ENCODE measurements at regions not wholly inside any gene's neighbourhood (a gene's known extent, or its start where the extent isn't known, plus 50 kb on each side); places are given as distances from the start of the nearest gene placed in this dataset.
"Not testable (repeated sequence)": the region's sequence is repeated elsewhere in the genome, so short reads cannot be mapped to it uniquely, and the experiment has no call there.

- Histone ChIP-seq H3K4me1 (ENCODE audit: control insufficient read depth in 2 of 2, insufficient read depth in 1 of 2, low read depth in 1 of 2, low read length in 2 of 2) (peaks cover 3% of the 10 kb centered on the region in 2 donors), H3K4me2 (ENCODE audit: insufficient read depth, low read length, poor library complexity, severe bottlenecking) (no peak overlapping the region), H3K36me3 (replicated peaks in 1 of 2; ENCODE audit: control insufficient read depth in 2 of 2, insufficient read depth in 2 of 2, low read length in 2 of 2) (no peaks in the 10 kb centered on the region), H3K4ac (ENCODE audit: low read length) (no peak overlapping the region), H4K91ac (ENCODE audit: low read depth, low read length, poor library complexity) (no peak overlapping the region), H3K23ac (ENCODE audit: low read depth, low read length, poor library complexity) (no peak overlapping the region), H2BK120ac (ENCODE audit: low read depth, low read length) (no peak overlapping the region), H2AK5ac (ENCODE audit: low read depth, low read length) (no peak overlapping the region), H3K14ac (ENCODE audit: low read length) (no peak overlapping the region), H2AFZ (ENCODE audit: low read length) (no peak overlapping the region), H4K8ac (ENCODE audit: low read depth, low read length) (no peak overlapping the region), H3K27ac (replicated peaks; ENCODE audit: low read length) (no peak overlapping the region), H3K9me3 (replicated peaks in 1 of 2; ENCODE audit: control insufficient read depth in 2 of 2, insufficient read depth in 1 of 2, low read depth in 1 of 2, low read length in 2 of 2) (no peaks in the 10 kb centered on the region), H2BK12ac (ENCODE audit: low read length) (no peak overlapping the region), H3K9ac (ENCODE audit: low read depth, low read length, poor library complexity) (no peak overlapping the region), H3K79me1 (ENCODE audit: low read depth, low read length) (no peaks in the 10 kb centered on the region), H2BK5ac (ENCODE audit: low read length) (no peak overlapping the region), H2BK15ac (ENCODE audit: low read length) (no peak overlapping the region), H3K4me3 (ENCODE audit: low read length in 2 of 2) (no peak overlapping the region), H3K18ac (ENCODE audit: low read length) (no peak overlapping the region), H3K27me3 (ENCODE audit: control insufficient read depth in 3 of 3, insufficient read depth in 3 of 3, low read depth in 1 of 3, low read length in 3 of 3) (peaks cover 0 to 2% (median 2%) of the 10 kb centered on the region in 3 experiments)
- DNase-seq (ENCODE audit: low spot score), result no peak
- WGBS, 2 donors (ENCODE audit: extremely low coverage in 2 of 2, insufficient read length in 2 of 2, insufficient replicate concordance in 1 of 2), result no CpG with 5 or more reads among the region's 11 CpGs
These were observed 155.3 kb downstream of the RGS9 start for GRCh38 chr17:65292430-65292829.

DNA sequence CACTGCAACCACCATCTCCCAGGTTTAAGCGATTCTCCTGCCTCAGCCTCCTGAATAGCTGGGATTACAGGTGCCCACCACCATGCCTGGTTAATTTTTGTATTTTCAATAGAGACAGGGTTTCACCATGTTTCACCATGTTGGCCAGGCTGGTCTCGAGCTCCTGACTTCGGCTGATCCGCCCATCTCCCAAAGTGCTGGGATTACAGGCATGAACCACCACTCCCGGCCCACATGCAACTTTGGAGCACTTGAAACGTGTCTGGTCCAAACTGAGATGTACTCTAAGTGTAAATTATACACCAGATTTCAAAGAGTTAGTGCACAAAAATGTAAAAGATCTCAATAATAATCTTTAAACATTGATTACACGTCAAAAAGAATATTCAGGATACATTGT lies 154.1 kb downstream of the RGS9 start:
- not testable (repeated sequence) for H3K4me1 ChIP-seq (ENCODE audit: control insufficient read depth in 2 of 2, insufficient read depth in 1 of 2, low read depth in 1 of 2, low read length in 2 of 2); H4K91ac ChIP-seq (ENCODE audit: low read depth, low read length, poor library complexity); H2BK120ac ChIP-seq (ENCODE audit: low read depth, low read length); H3K27me3 ChIP-seq (ENCODE audit: control insufficient read depth in 3 of 3, insufficient read depth in 3 of 3, low read depth in 1 of 3, low read length in 3 of 3); H3K14ac ChIP-seq (ENCODE audit: low read length); H3K4ac ChIP-seq (ENCODE audit: low read length); DNase-seq (ENCODE audit: low spot score); H3K4me2 ChIP-seq (ENCODE audit: insufficient read depth, low read length, poor library complexity, severe bottlenecking); H3K23ac ChIP-seq (ENCODE audit: low read depth, low read length, poor library complexity); H2BK5ac ChIP-seq (ENCODE audit: low read length); H3K4me3 ChIP-seq (ENCODE audit: low read length in 2 of 2); H3K9ac ChIP-seq (ENCODE audit: low read depth, low read length, poor library complexity); H3K18ac ChIP-seq (ENCODE audit: low read length); H2AK5ac ChIP-seq (ENCODE audit: low read depth, low read length); H2BK15ac ChIP-seq (ENCODE audit: low read length); H3K27ac ChIP-seq (replicated peaks; ENCODE audit: low read length); H4K8ac ChIP-seq (ENCODE audit: low read depth, low read length); H2BK12ac ChIP-seq (ENCODE audit: low read length); H3K79me1 ChIP-seq (ENCODE audit: low read depth, low read length); H3K36me3 ChIP-seq (replicated peaks in 1 of 2; ENCODE audit: control insufficient read depth in 2 of 2, insufficient read depth in 2 of 2, low read length in 2 of 2); H3K9me3 ChIP-seq (replicated peaks in 1 of 2; ENCODE audit: control insufficient read depth in 2 of 2, insufficient read depth in 1 of 2, low read depth in 1 of 2, low read length in 2 of 2); H2AFZ ChIP-seq (ENCODE audit: low read length)
- WGBS, 2 donors (ENCODE audit: extremely low coverage in 2 of 2, insufficient read length in 2 of 2, insufficient replicate concordance in 1 of 2), result no CpG with 5 or more reads among the region's 7 CpGs

DNA sequence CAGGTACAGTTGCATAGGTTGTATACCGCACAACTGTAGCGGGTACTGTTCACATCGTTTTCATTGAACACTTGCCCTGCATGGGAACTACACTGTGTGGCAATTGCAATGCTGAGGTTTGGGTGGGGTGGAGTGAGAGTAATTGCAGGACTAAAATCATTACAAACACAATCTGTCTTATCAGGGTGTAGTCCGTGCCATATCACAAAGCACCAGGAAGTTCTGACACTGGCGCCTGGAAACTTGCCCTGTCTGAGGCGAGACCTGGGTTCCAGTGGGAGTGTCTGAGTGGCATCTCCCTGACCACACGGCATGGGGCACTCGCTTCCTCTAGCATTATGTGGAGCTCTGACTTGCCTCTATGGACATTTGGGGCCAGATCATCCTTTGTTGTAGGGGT lies 153.4 kb downstream of the RGS9 start:
- Histone ChIP-seq H3K4me2 (ENCODE audit: insufficient read depth, low read length, poor library complexity, severe bottlenecking) (no peak overlapping the region), H3K4me1 (ENCODE audit: control insufficient read depth in 2 of 2, insufficient read depth in 1 of 2, low read depth in 1 of 2, low read length in 2 of 2) (peaks cover 3% of the 10 kb centered on the region in 2 donors), H4K8ac (ENCODE audit: low read depth, low read length) (no peak overlapping the region), H3K4me3 (ENCODE audit: low read length in 2 of 2) (no peak overlapping the region), H3K4ac (ENCODE audit: low read length) (no peak overlapping the region), H3K36me3 (replicated peaks in 1 of 2; ENCODE audit: control insufficient read depth in 2 of 2, insufficient read depth in 2 of 2, low read length in 2 of 2) (no peaks in the 10 kb centered on the region), H2BK15ac (ENCODE audit: low read length) (no peak overlapping the region), H3K9ac (ENCODE audit: low read depth, low read length, poor library complexity) (no peak overlapping the region), H4K91ac (ENCODE audit: low read depth, low read length, poor library complexity) (no peak overlapping the region), H3K27me3 (ENCODE audit: control insufficient read depth in 3 of 3, insufficient read depth in 3 of 3, low read depth in 1 of 3, low read length in 3 of 3) (peaks cover 0 to 2% (median 2%) of the 10 kb centered on the region in 3 experiments), H2BK120ac (ENCODE audit: low read depth, low read length) (no peak overlapping the region), H2BK5ac (ENCODE audit: low read length) (no peak overlapping the region), H3K14ac (ENCODE audit: low read length) (no peak overlapping the region), H3K9me3 (replicated peaks in 1 of 2; ENCODE audit: control insufficient read depth in 2 of 2, insufficient read depth in 1 of 2, low read depth in 1 of 2, low read length in 2 of 2) (no peaks in the 10 kb centered on the region), H3K27ac (replicated peaks; ENCODE audit: low read length) (no peak overlapping the region), H2AK5ac (ENCODE audit: low read depth, low read length) (no peak overlapping the region), H3K18ac (ENCODE audit: low read length) (no peak overlapping the region), H2AFZ (ENCODE audit: low read length) (no peak overlapping the region), H3K23ac (ENCODE audit: low read depth, low read length, poor library complexity) (no peak overlapping the region), H3K79me1 (ENCODE audit: low read depth, low read length) (no peaks in the 10 kb centered on the region), H2BK12ac (ENCODE audit: low read length) (no peak overlapping the region)
- WGBS, 2 donors (ENCODE audit: extremely low coverage in 2 of 2, insufficient read length in 2 of 2, insufficient replicate concordance in 1 of 2), result no CpG with 5 or more reads among the region's 8 CpGs
- DNase-seq (ENCODE audit: low spot score), result no peak

DNA sequence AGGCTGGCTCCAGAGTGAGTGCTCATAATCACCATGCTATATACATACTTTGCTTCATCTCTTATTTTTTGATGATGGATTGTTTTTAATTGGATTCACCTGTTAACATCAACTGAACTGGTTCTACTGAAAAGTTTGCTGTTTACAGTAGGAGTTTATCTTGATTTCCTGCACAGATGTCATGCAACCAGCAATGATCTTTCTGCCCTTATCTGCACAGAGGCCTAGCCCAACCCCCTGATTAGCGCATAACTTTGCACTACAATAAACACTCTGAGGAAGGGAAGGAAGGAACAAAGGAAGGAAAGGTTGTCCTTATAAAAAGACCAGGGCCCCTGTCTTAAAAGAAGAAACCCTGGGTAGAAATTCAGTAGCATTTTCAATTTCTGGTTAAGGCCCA lies 152.9 kb downstream of the RGS9 start:
- Histone ChIP-seq H3K4me2 (ENCODE audit: insufficient read depth, low read length, poor library complexity, severe bottlenecking) (no peak overlapping the region), H2AK5ac (ENCODE audit: low read depth, low read length) (no peak overlapping the region), H3K4me3 (ENCODE audit: low read length in 2 of 2) (no peak overlapping the region), H2BK5ac (ENCODE audit: low read length) (no peak overlapping the region), H3K23ac (ENCODE audit: low read depth, low read length, poor library complexity) (no peak overlapping the region), H3K14ac (ENCODE audit: low read length) (no peak overlapping the region), H2BK12ac (ENCODE audit: low read length) (no peak overlapping the region), H3K18ac (ENCODE audit: low read length) (no peak overlapping the region), H2BK120ac (ENCODE audit: low read depth, low read length) (no peak overlapping the region), H2AFZ (ENCODE audit: low read length) (no peak overlapping the region), H3K27me3 (ENCODE audit: control insufficient read depth in 3 of 3, insufficient read depth in 3 of 3, low read depth in 1 of 3, low read length in 3 of 3) (peaks cover 0 to 2% (median 2%) of the 10 kb centered on the region in 3 experiments), H3K4ac (ENCODE audit: low read length) (no peak overlapping the region), H3K36me3 (replicated peaks in 1 of 2; ENCODE audit: control insufficient read depth in 2 of 2, insufficient read depth in 2 of 2, low read length in 2 of 2) (no peaks in the 10 kb centered on the region), H3K4me1 (ENCODE audit: control insufficient read depth in 2 of 2, insufficient read depth in 1 of 2, low read depth in 1 of 2, low read length in 2 of 2) (peaks cover 3% of the 10 kb centered on the region in 2 donors), H3K27ac (replicated peaks; ENCODE audit: low read length) (no peak overlapping the region), H3K79me1 (ENCODE audit: low read depth, low read length) (no peaks in the 10 kb centered on the region), H2BK15ac (ENCODE audit: low read length) (no peak overlapping the region), H4K8ac (ENCODE audit: low read depth, low read length) (no peak overlapping the region), H3K9ac (ENCODE audit: low read depth, low read length, poor library complexity) (no peak overlapping the region), H4K91ac (ENCODE audit: low read depth, low read length, poor library complexity) (no peak overlapping the region), H3K9me3 (replicated peaks in 1 of 2; ENCODE audit: control insufficient read depth in 2 of 2, insufficient read depth in 1 of 2, low read depth in 1 of 2, low read length in 2 of 2) (no peaks in the 10 kb centered on the region)
- no peak for DNase-seq (ENCODE audit: low spot score)
- WGBS, 2 donors (ENCODE audit: extremely low coverage in 2 of 2, insufficient read length in 2 of 2, insufficient replicate concordance in 1 of 2), result no CpG with 5 or more reads among the region's 1 CpG

Measured in neuronal stem cell (in vitro differentiated cells).